ENCODE measurements at regions not wholly inside any gene's neighbourhood (a gene's known extent, or its start where the extent isn't known, plus 50 kb on each side); places are given as distances from the start of the nearest gene placed in this dataset.

DNA sequence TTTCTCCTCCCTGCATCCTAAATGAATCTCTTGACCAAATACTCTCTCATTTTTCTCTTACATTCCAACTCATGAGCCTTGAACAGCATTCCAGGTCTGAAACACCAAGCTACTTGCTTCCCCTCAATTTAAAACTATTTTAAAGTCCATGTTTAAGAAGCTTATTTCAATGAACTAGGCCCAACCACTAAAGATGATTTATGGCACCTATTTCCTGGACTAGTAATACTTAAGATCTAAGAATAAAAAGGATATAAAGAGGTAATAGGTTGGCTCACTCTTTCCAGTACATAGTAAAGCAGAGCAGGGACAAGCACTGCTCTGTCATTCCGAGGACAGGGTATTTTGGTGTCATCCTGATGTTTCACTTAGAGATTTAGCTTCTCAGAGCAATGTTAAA, 219.3 kb upstream of the TMCO5A start:
- H3K4me3 ChIP-seq (IDR thresholded peaks at IDR 0.05; ENCODE audit: insufficient read depth, low read depth, low read length) = no peak overlapping the region
- H3K79me2 ChIP-seq (ENCODE audit: insufficient read depth, low read depth) = no peaks in the 10 kb centered on the region
- no peak overlapping the region for H3K27ac ChIP-seq
- no peaks in the 10 kb centered on the region for H3K27me3 ChIP-seq (ENCODE audit: insufficient read depth, low read depth)
- H3K36me3 ChIP-seq (ENCODE audit: insufficient read depth) = no peaks in the 10 kb centered on the region
- no peak overlapping the region for H3K4me2 ChIP-seq
- H2AFZ ChIP-seq (ENCODE audit: low read depth) = no peak overlapping the region
- no peak overlapping the region for H3K9ac ChIP-seq
- H3K4me1 ChIP-seq (ENCODE audit: low read depth, poor library complexity, severe bottlenecking) = no peaks in the 10 kb centered on the region
- TF ChIP-seq, protein P1, sequence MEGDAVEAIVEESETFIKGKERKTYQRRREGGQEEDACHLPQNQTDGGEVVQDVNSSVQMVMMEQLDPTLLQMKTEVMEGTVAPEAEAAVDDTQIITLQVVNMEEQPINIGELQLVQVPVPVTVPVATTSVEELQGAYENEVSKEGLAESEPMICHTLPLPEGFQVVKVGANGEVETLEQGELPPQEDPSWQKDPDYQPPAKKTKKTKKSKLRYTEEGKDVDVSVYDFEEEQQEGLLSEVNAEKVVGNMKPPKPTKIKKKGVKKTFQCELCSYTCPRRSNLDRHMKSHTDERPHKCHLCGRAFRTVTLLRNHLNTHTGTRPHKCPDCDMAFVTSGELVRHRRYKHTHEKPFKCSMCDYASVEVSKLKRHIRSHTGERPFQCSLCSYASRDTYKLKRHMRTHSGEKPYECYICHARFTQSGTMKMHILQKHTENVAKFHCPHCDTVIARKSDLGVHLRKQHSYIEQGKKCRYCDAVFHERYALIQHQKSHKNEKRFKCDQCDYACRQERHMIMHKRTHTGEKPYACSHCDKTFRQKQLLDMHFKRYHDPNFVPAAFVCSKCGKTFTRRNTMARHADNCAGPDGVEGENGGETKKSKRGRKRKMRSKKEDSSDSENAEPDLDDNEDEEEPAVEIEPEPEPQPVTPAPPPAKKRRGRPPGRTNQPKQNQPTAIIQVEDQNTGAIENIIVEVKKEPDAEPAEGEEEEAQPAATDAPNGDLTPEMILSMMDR (conservative IDR thresholded peaks at IDR 0.05; ENCODE audit: low read depth, low read length) = no peak
- H4K20me1 ChIP-seq (ENCODE audit: insufficient read depth) = no peaks in the 10 kb centered on the region

DNA sequence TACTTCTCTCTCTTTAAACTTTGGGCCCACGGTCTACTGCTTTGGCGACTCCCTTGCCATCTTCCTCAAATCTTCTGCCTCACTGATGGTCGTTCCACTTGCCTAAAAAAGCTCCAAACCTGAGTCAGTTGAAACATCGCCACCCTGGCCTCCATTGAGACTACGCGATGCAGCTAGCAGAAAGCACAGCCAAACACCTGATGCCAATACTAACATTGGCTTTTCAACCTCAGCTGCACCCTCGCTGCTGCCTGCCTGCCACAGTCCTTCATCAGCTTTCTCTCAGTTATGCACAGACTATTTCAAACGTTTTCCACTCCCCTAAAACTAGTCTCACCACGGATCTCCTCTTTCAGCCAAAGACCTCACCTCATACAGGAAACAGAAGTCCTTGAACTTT, 214.2 kb upstream of the TMCO5A start:
- H3K79me2 ChIP-seq (ENCODE audit: insufficient read depth, low read depth) = no peaks in the 10 kb centered on the region
- H2AFZ ChIP-seq (ENCODE audit: low read depth) = no peak overlapping the region
- H4K20me1 ChIP-seq (ENCODE audit: insufficient read depth) = no peaks in the 10 kb centered on the region
- no peak overlapping the region for H3K4me3 ChIP-seq (IDR thresholded peaks at IDR 0.05; ENCODE audit: insufficient read depth, low read depth, low read length)
- H3K36me3 ChIP-seq (ENCODE audit: insufficient read depth) = no peaks in the 10 kb centered on the region
- H3K9ac ChIP-seq = no peak overlapping the region
- TF ChIP-seq, protein P1 (conservative IDR thresholded peaks at IDR 0.05; ENCODE audit: low read depth, low read length) = no peak
- H3K4me1 ChIP-seq (ENCODE audit: low read depth, poor library complexity, severe bottlenecking) = no peaks in the 10 kb centered on the region
- no peaks in the 10 kb centered on the region for H3K27me3 ChIP-seq (ENCODE audit: insufficient read depth, low read depth)
- H3K27ac ChIP-seq = no peak overlapping the region
- no peak overlapping the region for H3K4me2 ChIP-seq

DNA sequence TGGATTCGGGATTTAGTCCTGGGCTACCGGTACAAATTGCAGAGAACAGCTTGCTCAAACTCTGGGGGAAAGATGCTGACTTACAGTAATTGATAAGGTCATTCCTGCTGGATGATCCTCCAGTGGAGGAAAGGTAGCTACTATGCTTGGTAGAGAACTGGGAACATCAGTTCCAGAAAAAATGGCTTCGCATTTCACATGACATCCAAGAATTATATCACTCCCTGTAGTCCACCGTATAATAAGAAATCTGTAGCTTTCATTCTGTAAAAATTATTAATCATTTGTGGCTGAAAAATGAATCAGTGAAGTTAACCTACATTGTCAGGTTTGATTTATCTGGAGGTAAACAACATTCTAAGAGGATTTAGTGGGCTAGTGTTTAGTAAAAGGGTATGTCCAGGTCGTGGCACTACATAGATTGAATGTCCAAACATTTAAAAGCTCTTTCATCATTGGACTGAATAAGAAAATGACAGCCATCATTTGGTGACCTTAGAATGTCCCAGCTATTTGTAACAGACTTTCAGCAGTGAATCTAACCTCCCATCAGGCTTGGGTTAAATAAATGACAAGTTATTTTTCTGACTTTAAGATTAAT, 203.2 kb upstream of the TMCO5A start:
- H3K4me2 ChIP-seq = no peak overlapping the region
- H3K4me1 ChIP-seq (ENCODE audit: low read depth, poor library complexity, severe bottlenecking) = no peaks in the 10 kb centered on the region
- no peak overlapping the region for H3K27ac ChIP-seq
- TF ChIP-seq, protein P1 (conservative IDR thresholded peaks at IDR 0.05; ENCODE audit: low read depth, low read length) = no peak
- H2AFZ ChIP-seq (ENCODE audit: low read depth) = no peak overlapping the region
- H3K79me2 ChIP-seq (ENCODE audit: insufficient read depth, low read depth) = no peaks in the 10 kb centered on the region
- H4K20me1 ChIP-seq (ENCODE audit: insufficient read depth) = no peaks in the 10 kb centered on the region
- no peaks in the 10 kb centered on the region for H3K36me3 ChIP-seq (ENCODE audit: insufficient read depth)
- no peaks in the 10 kb centered on the region for H3K27me3 ChIP-seq (ENCODE audit: insufficient read depth, low read depth)
- H3K4me3 ChIP-seq (IDR thresholded peaks at IDR 0.05; ENCODE audit: insufficient read depth, low read depth, low read length) = no peak overlapping the region
- no peak overlapping the region for H3K9ac ChIP-seq

DNA sequence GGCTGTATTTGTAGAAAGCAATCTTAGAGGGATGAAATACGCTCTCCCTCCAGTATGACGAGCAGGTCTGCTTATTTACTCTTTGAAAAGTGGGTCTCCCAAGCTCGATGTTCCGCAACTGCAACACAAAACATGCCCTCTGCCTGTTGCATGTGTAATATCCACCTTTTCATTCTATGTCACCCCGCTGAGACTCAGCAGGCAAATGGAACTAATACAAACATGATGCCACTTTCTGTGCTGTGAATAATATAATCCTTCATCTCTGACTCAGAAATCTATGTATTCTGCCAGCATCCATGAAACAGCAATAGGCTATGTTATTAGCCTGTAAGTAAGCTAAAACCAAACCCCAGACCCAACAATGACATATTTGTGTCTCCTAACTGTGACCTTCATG, 200.8 kb upstream of the TMCO5A start:
- Histone ChIP-seq H3K36me3 (ENCODE audit: insufficient read depth) (no peaks in the 10 kb centered on the region), H3K27ac (no peak overlapping the region), H3K4me2 (no peak overlapping the region), H3K4me3 (IDR thresholded peaks at IDR 0.05; ENCODE audit: insufficient read depth, low read depth, low read length) (no peak overlapping the region), H3K79me2 (ENCODE audit: insufficient read depth, low read depth) (no peaks in the 10 kb centered on the region), H3K9ac (no peak overlapping the region), H3K4me1 (ENCODE audit: low read depth, poor library complexity, severe bottlenecking) (no peaks in the 10 kb centered on the region), H3K27me3 (ENCODE audit: insufficient read depth, low read depth) (no peaks in the 10 kb centered on the region), H2AFZ (ENCODE audit: low read depth) (no peak overlapping the region), H4K20me1 (ENCODE audit: insufficient read depth) (no peaks in the 10 kb centered on the region)
- TF ChIP-seq, protein P1 (conservative IDR thresholded peaks at IDR 0.05; ENCODE audit: low read depth, low read length) = no peak

All from KMS-11 (cell line).